Rectal smooth muscle tissue (tissue), 1 donor: ENCODE measurements at regions not wholly inside any gene's neighbourhood (a gene's known extent, or its start where the extent isn't known, plus 50 kb on each side); places are given as distances from the start of the nearest gene placed in this dataset.
"Not testable (repeated sequence)": the region's sequence is repeated elsewhere in the genome, so short reads cannot be mapped to it uniquely, and the experiment has no call there.

Experiments
- H3K27ac ChIP-seq: one replicate; pipeline ENCODE4 v1.7.0; 2013; ENCODE audit warnings: low read depth, low read length, inconsistent platforms
- H3K27me3 ChIP-seq: one replicate; pipeline ENCODE4 v1.7.0; 2013; ENCODE audit warnings: low read length; ENCODE audit not compliant: control insufficient read depth, insufficient read depth
- H3K36me3 ChIP-seq: one replicate; pipeline ENCODE4 v1.7.0; 2013; ENCODE audit warnings: low read length; ENCODE audit not compliant: control insufficient read depth, insufficient read depth
- H3K4me1 ChIP-seq: one replicate; pipeline ENCODE4 v1.7.0; 2013; ENCODE audit warnings: low read length; ENCODE audit not compliant: control insufficient read depth, insufficient read depth
- H3K4me3 ChIP-seq: one replicate; pipeline ENCODE4 v1.7.0; 2013; ENCODE audit warnings: low read length
- H3K9ac ChIP-seq: one replicate; pipeline ENCODE4 v1.7.0; 2013; ENCODE audit warnings: low read length

GRCh38 chr7:92956575-92956974 is 120.2 kb upstream of the CDK6 start:
- no peak overlapping the region for H3K4me3 ChIP-seq
- H3K4me1 ChIP-seq: no peaks in the 10 kb centered on the region
- H3K27me3 ChIP-seq: no peaks in the 10 kb centered on the region
- H3K36me3 ChIP-seq: no peaks in the 10 kb centered on the region
- no peak overlapping the region for H3K9ac ChIP-seq
- H3K27ac ChIP-seq: no peak overlapping the region

GRCh38 chr7:92955081-92955480 is 118.7 kb upstream of the CDK6 start:
- Histone ChIP-seq H3K9ac (no peak overlapping the region), H3K27ac (no peak overlapping the region), H3K4me3 (no peak overlapping the region), H3K4me1 (no peaks in the 10 kb centered on the region), H3K27me3 (no peaks in the 10 kb centered on the region), H3K36me3 (no peaks in the 10 kb centered on the region)

- H3K27me3 ChIP-seq: no peaks in the 10 kb centered on the region
- H3K4me3 ChIP-seq: no peak overlapping the region
- no peak overlapping the region for H3K9ac ChIP-seq
- H3K27ac ChIP-seq: no peak overlapping the region
- no peaks in the 10 kb centered on the region for H3K36me3 ChIP-seq
- H3K4me1 ChIP-seq: no peaks in the 10 kb centered on the region
Measured at GRCh38 chr7:92953657-92954056, 117.3 kb upstream of the CDK6 start.

GRCh38 chr7:92949748-92950147 is 113.4 kb upstream of the CDK6 start:
- Histone ChIP-seq H3K36me3 (no peaks in the 10 kb centered on the region), H3K27me3 (no peaks in the 10 kb centered on the region), H3K27ac (no peak overlapping the region), H3K4me3 (no peak overlapping the region), H3K9ac (no peak overlapping the region), H3K4me1 (no peaks in the 10 kb centered on the region)

GRCh38 chr7:92945840-92946239 is 109.5 kb upstream of the CDK6 start:
- H3K36me3 ChIP-seq: no peaks in the 10 kb centered on the region
- H3K4me1 ChIP-seq: no peaks in the 10 kb centered on the region
- H3K9ac ChIP-seq: no peak overlapping the region
- H3K27ac ChIP-seq: no peak overlapping the region
- no peak overlapping the region for H3K4me3 ChIP-seq
- no peaks in the 10 kb centered on the region for H3K27me3 ChIP-seq

GRCh38 chr7:92944633-92945032 is 108.3 kb upstream of the CDK6 start:
- Histone ChIP-seq H3K36me3 (no peaks in the 10 kb centered on the region), H3K4me1 (no peaks in the 10 kb centered on the region), H3K27ac (no peak overlapping the region), H3K4me3 (no peak overlapping the region), H3K9ac (no peak overlapping the region), H3K27me3 (no peaks in the 10 kb centered on the region)

- not testable (repeated sequence) for H3K4me1 ChIP-seq, H3K27me3 ChIP-seq, H3K9ac ChIP-seq, H3K27ac ChIP-seq, H3K4me3 ChIP-seq, H3K36me3 ChIP-seq
Measured at GRCh38 chr7:92942706-92943105, 106.3 kb upstream of the CDK6 start.

- Histone ChIP-seq H3K27me3 (no peaks in the 10 kb centered on the region), H3K9ac (no peak overlapping the region), H3K27ac (no peak overlapping the region), H3K36me3 (no peaks in the 10 kb centered on the region), H3K4me3 (no peak overlapping the region), H3K4me1 (no peaks in the 10 kb centered on the region)
Measured at GRCh38 chr7:92939666-92940360, 103.4 kb upstream of the CDK6 start.

- H3K27ac ChIP-seq: no peak overlapping the region
- no peak overlapping the region for H3K9ac ChIP-seq
- H3K4me3 ChIP-seq: no peak overlapping the region
- H3K36me3 ChIP-seq: no peaks in the 10 kb centered on the region
- no peaks in the 10 kb centered on the region for H3K4me1 ChIP-seq
- no peaks in the 10 kb centered on the region for H3K27me3 ChIP-seq
Measured at GRCh38 chr7:92934096-92934495, 97.7 kb upstream of the CDK6 start.

- Histone ChIP-seq H3K36me3 (no peaks in the 10 kb centered on the region), H3K4me1 (no peaks in the 10 kb centered on the region), H3K27ac (no peak overlapping the region), H3K9ac (no peak overlapping the region), H3K27me3 (no peaks in the 10 kb centered on the region), H3K4me3 (no peak overlapping the region)
Measured at GRCh38 chr7:92932450-92932849, 96.1 kb upstream of the CDK6 start.

GRCh38 chr7:92930404-92930803 is 94.0 kb upstream of the CDK6 start:
- Histone ChIP-seq H3K27me3 (no peaks in the 10 kb centered on the region), H3K36me3 (no peaks in the 10 kb centered on the region), H3K9ac (no peak overlapping the region), H3K4me3 (no peak overlapping the region), H3K4me1 (no peaks in the 10 kb centered on the region), H3K27ac (no peak overlapping the region)

- no peak overlapping the region for H3K9ac ChIP-seq
- H3K4me3 ChIP-seq: no peak overlapping the region
- no peaks in the 10 kb centered on the region for H3K36me3 ChIP-seq
- no peak overlapping the region for H3K27ac ChIP-seq
- no peaks in the 10 kb centered on the region for H3K4me1 ChIP-seq
- H3K27me3 ChIP-seq: no peaks in the 10 kb centered on the region
Measured at GRCh38 chr7:92926697-92927044, 90.3 kb upstream of the CDK6 start.

GRCh38 chr7:92925876-92926696 is 89.7 kb upstream of the CDK6 start:
- no peaks in the 10 kb centered on the region for H3K36me3 ChIP-seq
- H3K27me3 ChIP-seq: no peaks in the 10 kb centered on the region
- no peak overlapping the region for H3K9ac ChIP-seq
- no peak overlapping the region for H3K27ac ChIP-seq
- H3K4me1 ChIP-seq: no peaks in the 10 kb centered on the region
- no peak overlapping the region for H3K4me3 ChIP-seq
